ENCODE measurements at regions not wholly inside any gene's neighbourhood (a gene's known extent, or its start where the extent isn't known, plus 50 kb on each side); places are given as distances from the start of the nearest gene placed in this dataset.

DNA sequence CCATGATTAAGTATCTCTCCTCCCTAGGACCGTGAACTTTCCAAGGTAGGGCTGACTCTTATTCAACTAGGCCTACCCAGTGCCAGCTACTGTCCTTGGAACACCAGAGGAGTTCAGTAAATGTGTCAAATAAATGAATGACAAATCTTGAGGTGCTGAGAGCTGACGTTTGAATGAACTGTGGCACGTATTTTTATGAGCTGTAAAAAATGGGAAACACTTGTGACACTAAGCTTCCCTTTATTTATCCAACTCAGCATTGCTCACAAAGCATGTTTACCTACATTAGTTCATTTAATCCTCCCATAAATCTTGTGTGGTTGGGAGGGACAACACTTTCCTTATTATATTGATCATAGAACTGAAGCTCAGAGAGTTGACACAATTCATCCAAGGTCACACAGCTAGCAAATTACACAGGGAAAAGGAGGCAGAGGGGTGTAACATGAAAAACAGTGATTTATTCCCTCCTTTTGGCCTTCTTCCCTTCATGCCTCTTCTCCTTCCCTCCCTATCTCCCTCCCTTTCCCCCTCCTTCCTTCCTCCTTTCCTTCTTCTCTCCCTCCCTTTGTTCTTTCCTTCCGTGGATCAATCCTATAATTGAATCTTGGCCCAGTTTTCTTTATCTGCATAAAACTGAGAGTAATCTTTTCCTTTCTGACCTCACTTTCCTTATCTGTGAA, 412.6 kb downstream of the DMRT2 start:
- H3K9ac ChIP-seq (ENCODE audit: low read length): no peak overlapping the region
- no peak overlapping the region for H3K4me2 ChIP-seq (ENCODE audit: low read length)
- no peaks in the 10 kb centered on the region for H3K9me2 ChIP-seq (ENCODE audit: insufficient read depth)
- no peaks in the 10 kb centered on the region for H3K36me3 ChIP-seq (ENCODE audit: control insufficient read depth in 1 of 2, insufficient read depth in 2 of 2, low read length in 2 of 2)
- TF ChIP-seq POLR2AphosphoS5 (IDR thresholded peaks at IDR 0.05; ENCODE audit: low read depth, low read length): no peak
- TF ChIP-seq TCF7L2 (IDR thresholded peaks at IDR 0.05; ENCODE audit: borderline replicate concordance, extremely low read depth, insufficient read depth, insufficient read length): no peak
- TF ChIP-seq ELF1 (IDR thresholded peaks at IDR 0.05; ENCODE audit: borderline replicate concordance, low read depth): no peak
- TF ChIP-seq, protein P1, sequence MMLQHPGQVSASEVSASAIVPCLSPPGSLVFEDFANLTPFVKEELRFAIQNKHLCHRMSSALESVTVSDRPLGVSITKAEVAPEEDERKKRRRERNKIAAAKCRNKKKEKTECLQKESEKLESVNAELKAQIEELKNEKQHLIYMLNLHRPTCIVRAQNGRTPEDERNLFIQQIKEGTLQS (IDR thresholded peaks at IDR 0.05): no peak
- no peak for TF ChIP-seq EZH2phosphoT487 (IDR thresholded peaks at IDR 0.05; ENCODE audit: borderline replicate concordance)
- TF ChIP-seq, protein P2, sequence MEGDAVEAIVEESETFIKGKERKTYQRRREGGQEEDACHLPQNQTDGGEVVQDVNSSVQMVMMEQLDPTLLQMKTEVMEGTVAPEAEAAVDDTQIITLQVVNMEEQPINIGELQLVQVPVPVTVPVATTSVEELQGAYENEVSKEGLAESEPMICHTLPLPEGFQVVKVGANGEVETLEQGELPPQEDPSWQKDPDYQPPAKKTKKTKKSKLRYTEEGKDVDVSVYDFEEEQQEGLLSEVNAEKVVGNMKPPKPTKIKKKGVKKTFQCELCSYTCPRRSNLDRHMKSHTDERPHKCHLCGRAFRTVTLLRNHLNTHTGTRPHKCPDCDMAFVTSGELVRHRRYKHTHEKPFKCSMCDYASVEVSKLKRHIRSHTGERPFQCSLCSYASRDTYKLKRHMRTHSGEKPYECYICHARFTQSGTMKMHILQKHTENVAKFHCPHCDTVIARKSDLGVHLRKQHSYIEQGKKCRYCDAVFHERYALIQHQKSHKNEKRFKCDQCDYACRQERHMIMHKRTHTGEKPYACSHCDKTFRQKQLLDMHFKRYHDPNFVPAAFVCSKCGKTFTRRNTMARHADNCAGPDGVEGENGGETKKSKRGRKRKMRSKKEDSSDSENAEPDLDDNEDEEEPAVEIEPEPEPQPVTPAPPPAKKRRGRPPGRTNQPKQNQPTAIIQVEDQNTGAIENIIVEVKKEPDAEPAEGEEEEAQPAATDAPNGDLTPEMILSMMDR (IDR thresholded peaks at IDR 0.05 in 2 of 3, conservative IDR thresholded peaks at IDR 0.05 in 1 of 3; ENCODE audit: borderline replicate concordance in 1 of 3, insufficient read depth in 1 of 3, low read depth in 2 of 3, low read length in 2 of 3): no peak
- no peak for TF ChIP-seq ZFX (IDR thresholded peaks at IDR 0.05)
- TF ChIP-seq, protein P3, sequence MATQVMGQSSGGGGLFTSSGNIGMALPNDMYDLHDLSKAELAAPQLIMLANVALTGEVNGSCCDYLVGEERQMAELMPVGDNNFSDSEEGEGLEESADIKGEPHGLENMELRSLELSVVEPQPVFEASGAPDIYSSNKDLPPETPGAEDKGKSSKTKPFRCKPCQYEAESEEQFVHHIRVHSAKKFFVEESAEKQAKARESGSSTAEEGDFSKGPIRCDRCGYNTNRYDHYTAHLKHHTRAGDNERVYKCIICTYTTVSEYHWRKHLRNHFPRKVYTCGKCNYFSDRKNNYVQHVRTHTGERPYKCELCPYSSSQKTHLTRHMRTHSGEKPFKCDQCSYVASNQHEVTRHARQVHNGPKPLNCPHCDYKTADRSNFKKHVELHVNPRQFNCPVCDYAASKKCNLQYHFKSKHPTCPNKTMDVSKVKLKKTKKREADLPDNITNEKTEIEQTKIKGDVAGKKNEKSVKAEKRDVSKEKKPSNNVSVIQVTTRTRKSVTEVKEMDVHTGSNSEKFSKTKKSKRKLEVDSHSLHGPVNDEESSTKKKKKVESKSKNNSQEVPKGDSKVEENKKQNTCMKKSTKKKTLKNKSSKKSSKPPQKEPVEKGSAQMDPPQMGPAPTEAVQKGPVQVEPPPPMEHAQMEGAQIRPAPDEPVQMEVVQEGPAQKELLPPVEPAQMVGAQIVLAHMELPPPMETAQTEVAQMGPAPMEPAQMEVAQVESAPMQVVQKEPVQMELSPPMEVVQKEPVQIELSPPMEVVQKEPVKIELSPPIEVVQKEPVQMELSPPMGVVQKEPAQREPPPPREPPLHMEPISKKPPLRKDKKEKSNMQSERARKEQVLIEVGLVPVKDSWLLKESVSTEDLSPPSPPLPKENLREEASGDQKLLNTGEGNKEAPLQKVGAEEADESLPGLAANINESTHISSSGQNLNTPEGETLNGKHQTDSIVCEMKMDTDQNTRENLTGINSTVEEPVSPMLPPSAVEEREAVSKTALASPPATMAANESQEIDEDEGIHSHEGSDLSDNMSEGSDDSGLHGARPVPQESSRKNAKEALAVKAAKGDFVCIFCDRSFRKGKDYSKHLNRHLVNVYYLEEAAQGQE (IDR thresholded peaks at IDR 0.05; ENCODE audit: low read depth): no peak
- no peaks in the 10 kb centered on the region for H3K27me3 ChIP-seq (ENCODE audit: insufficient read depth, low read length)
- DNase-seq (ENCODE audit: low read depth, low spot score) (no peak), ATAC-seq (no peak)
- ChIA-PET POLR2A (no interaction called here), CTCF (no interaction called here), RAD21 (ENCODE audit: low non-redundant PET in 1 of 2, low total read pairs in 2 of 2, uncharacterized antibody in 2 of 2, unreplicated experiment in 2 of 2) (no interaction called here)
- no peak overlapping the region for H3K27ac ChIP-seq (ENCODE audit: low read depth, low read length)
- peaks cover 0 to 6% of the 10 kb centered on the region in 2 experiments; a peak in 2 of 4 replicates for H3K9me3 ChIP-seq (ENCODE audit: control insufficient read depth in 1 of 2, insufficient read depth in 1 of 2, low read depth in 1 of 2, low read length in 2 of 2)
- no peak overlapping the region for H2AFZ ChIP-seq (ENCODE audit: low read depth, low read length, poor library complexity, severe bottlenecking)
- intact Hi-C loops (cut with micrococcal nuclease): no loop called here
- no peaks in the 10 kb centered on the region for H4K20me1 ChIP-seq (ENCODE audit: insufficient read depth)
- H3K4me3 ChIP-seq (replicated peaks in 1 of 2; ENCODE audit: low read depth in 1 of 2, low read length in 2 of 2): no peak overlapping the region
- no TSS peak for BruUV-seq (replicated peaks)
- no peaks in the 10 kb centered on the region for H3K4me1 ChIP-seq (ENCODE audit: control insufficient read depth in 1 of 2, insufficient read depth in 2 of 2, low read length in 2 of 2)
- H3K79me2 ChIP-seq (ENCODE audit: insufficient read depth, low read length): no peaks in the 10 kb centered on the region

Measured in HCT116 (cell line).